Coronary artery (tissue), 2 donors: ENCODE measurements at regions not wholly inside any gene's neighbourhood (a gene's known extent, or its start where the extent isn't known, plus 50 kb on each side); places are given as distances from the start of the nearest gene placed in this dataset.

Source experiments
- DNase-seq: peaks from one replicate; pipeline ENCODE4 v3.0.0-alpha.2; 2017; ENCODE audit warnings: low spot score
- H3K27ac ChIP-seq, 2 donors: fragments of 200-600 bp; sonication (generic); one replicate each; pipeline ENCODE4 v1.5.1; 2016 to 2019
- H3K4me3 ChIP-seq: fragments of 200-600 bp; sonication (generic); 2 replicates; pipeline ENCODE4 v1.5.1; 2016; ENCODE audit warnings: mild to moderate bottlenecking, moderate library complexity
- CTCF ChIP-seq: fragments of 200-600 bp; sonication (generic); IDR thresholded peaks from one replicate; pipeline ENCODE4 v1.5.1; 2019; ENCODE audit warnings: antibody characterized with exemption

- H3K27ac ChIP-seq = no peak overlapping the region
- no peak for DNase-seq
- TF ChIP-seq CTCF = no peak
- no peak overlapping the region for H3K4me3 ChIP-seq
These were observed 833.5 kb downstream of the KCNA4 start for GRCh38 chr11:29183301-29183700.

GRCh38 chr11:29173660-29174062, 843.2 kb downstream of the KCNA4 start:
- Histone ChIP-seq H3K27ac (no peak overlapping the region), H3K4me3 (no peak overlapping the region)
- DNase-seq = no peak
- TF ChIP-seq CTCF = no peak

GRCh38 chr11:29171360-29171950, 845.4 kb downstream of the KCNA4 start:
- no peak for TF ChIP-seq CTCF
- no peak overlapping the region for H3K27ac ChIP-seq
- no peak for DNase-seq
- no peak overlapping the region for H3K4me3 ChIP-seq

- no peak for TF ChIP-seq CTCF
- DNase-seq = no peak
- no peak overlapping the region for H3K27ac ChIP-seq
- H3K4me3 ChIP-seq = no peak overlapping the region
These were observed 850.5 kb downstream of the KCNA4 start for GRCh38 chr11:29166306-29166705.

GRCh38 chr11:29163231-29163630, 853.6 kb downstream of the KCNA4 start:
- Histone ChIP-seq H3K4me3 (no peak overlapping the region), H3K27ac (no peak overlapping the region)
- DNase-seq = no peak
- TF ChIP-seq CTCF = no peak

- no peak overlapping the region for H3K27ac ChIP-seq
- no peak overlapping the region for H3K4me3 ChIP-seq
- DNase-seq = no peak
- TF ChIP-seq CTCF = no peak
These were observed 854.3 kb downstream of the KCNA4 start for GRCh38 chr11:29162491-29162890.

- Histone ChIP-seq H3K27ac (no peak overlapping the region), H3K4me3 (no peak overlapping the region)
- TF ChIP-seq CTCF = no peak
- DNase-seq = no peak
These were observed 855.6 kb downstream of the KCNA4 start for GRCh38 chr11:29161191-29161590.
